ENCODE measurements at regions not wholly inside any gene's neighbourhood (a gene's known extent, or its start where the extent isn't known, plus 50 kb on each side); places are given as distances from the start of the nearest gene placed in this dataset.

GRCh38 chr4:53929311-53929710 lies 135.1 kb downstream of the CHIC2 start:
- intact Hi-C loops (cut with micrococcal nuclease): no loop called here
- Histone ChIP-seq H3K9ac (ENCODE audit: insufficient read depth, low read length, poor library complexity, severe bottlenecking) (no peak overlapping the region), H3K4me3 (replicated peaks in 1 of 3; ENCODE audit: low read depth in 2 of 3, low read length in 3 of 3) (no peak overlapping the region), H3K79me2 (ENCODE audit: insufficient read depth, low read length) (no peaks in the 10 kb centered on the region), H3K4me1 (ENCODE audit: control insufficient read depth in 1 of 2, insufficient read depth in 2 of 2, low read length in 2 of 2) (peaks cover 29 to 37% of the 10 kb centered on the region in 2 donors), H3K4me2 (replicated peaks; ENCODE audit: extremely low read depth, low read length, poor library complexity, severe bottlenecking) (no peak overlapping the region), H3K27me3 (ENCODE audit: control insufficient read depth in 2 of 2, insufficient read depth in 2 of 2, low read length in 2 of 2) (no peaks in the 10 kb centered on the region), H3K9me3 (replicated peaks in 1 of 2; ENCODE audit: control insufficient read depth in 1 of 2, insufficient read depth in 1 of 2, low read length in 2 of 2) (no peaks in the 10 kb centered on the region), H2AFZ (ENCODE audit: insufficient read depth, low read depth, low read length, poor library complexity, severe bottlenecking) (no peak overlapping the region), H3K36me3 (replicated peaks in 1 of 2; ENCODE audit: control insufficient read depth in 1 of 2, insufficient read depth in 2 of 2, low read length in 2 of 2) (no peaks in the 10 kb centered on the region), H3K27ac (ENCODE audit: low read depth in 1 of 2, low read length in 2 of 2) (peak overlapping the region in 1 of 2 donors; percentile 42), H4K20me1 (ENCODE audit: insufficient read depth, low read length) (no peaks in the 10 kb centered on the region)
- WGBS (ENCODE audit: insufficient coverage): 0% methylated on average over 1 of the region's 4 CpGs
- TF ChIP-seq CTCF (IDR thresholded peaks at IDR 0.05): no peak
- Mint-ChIP-seq H3K27ac (peak overlapping the region in 1 of 7 donors; percentile 28), H3K9me3 (no peaks in the 10 kb centered on the region), H3K4me3 (no peak overlapping the region), H3K27me3 (ENCODE audit: low read depth in 3 of 3) (peaks cover 0 to 5% (median 4%) of the 10 kb centered on the region in 3 donors), H3K36me3 (no peaks in the 10 kb centered on the region), H3K4me1 (peaks cover 17% of the 10 kb centered on the region)
- DNase-seq: no peak

- Histone ChIP-seq H3K36me3 (replicated peaks in 1 of 2; ENCODE audit: control insufficient read depth in 1 of 2, insufficient read depth in 2 of 2, low read length in 2 of 2) (no peaks in the 10 kb centered on the region), H3K9ac (ENCODE audit: insufficient read depth, low read length, poor library complexity, severe bottlenecking) (no peak overlapping the region), H3K27me3 (ENCODE audit: control insufficient read depth in 2 of 2, insufficient read depth in 2 of 2, low read length in 2 of 2) (no peaks in the 10 kb centered on the region), H3K4me2 (replicated peaks; ENCODE audit: extremely low read depth, low read length, poor library complexity, severe bottlenecking) (no peak overlapping the region), H4K20me1 (ENCODE audit: insufficient read depth, low read length) (no peaks in the 10 kb centered on the region), H3K9me3 (replicated peaks in 1 of 2; ENCODE audit: control insufficient read depth in 1 of 2, insufficient read depth in 1 of 2, low read length in 2 of 2) (no peaks in the 10 kb centered on the region), H3K27ac (ENCODE audit: low read depth in 1 of 2, low read length in 2 of 2) (peak overlapping the region in 1 of 2 donors; percentile 42), H2AFZ (ENCODE audit: insufficient read depth, low read depth, low read length, poor library complexity, severe bottlenecking) (no peak overlapping the region), H3K79me2 (ENCODE audit: insufficient read depth, low read length) (no peaks in the 10 kb centered on the region), H3K4me3 (replicated peaks in 1 of 3; ENCODE audit: low read depth in 2 of 3, low read length in 3 of 3) (no peak overlapping the region), H3K4me1 (ENCODE audit: control insufficient read depth in 1 of 2, insufficient read depth in 2 of 2, low read length in 2 of 2) (peaks cover 29 to 38% of the 10 kb centered on the region in 2 donors)
- Mint-ChIP-seq H3K27ac (peak overlapping the region in 3 of 7 donors; percentile 53 to 71 (median 68)), H3K4me1 (peaks cover 18% of the 10 kb centered on the region), H3K4me3 (no peak overlapping the region), H3K36me3 (no peaks in the 10 kb centered on the region), H3K9me3 (no peaks in the 10 kb centered on the region), H3K27me3 (ENCODE audit: low read depth in 3 of 3) (peaks cover 0 to 5% (median 4%) of the 10 kb centered on the region in 3 donors)
- intact Hi-C loops (cut with micrococcal nuclease): no loop called here
- DNase-seq: peak in 2 of 3 donors; percentile 73 to 75
- no peak for TF ChIP-seq CTCF (IDR thresholded peaks at IDR 0.05)
Measured at GRCh38 chr4:53928825-53929224, 135.6 kb downstream of the CHIC2 start.

All from CD14-positive monocyte (primary cell).